Gastroesophageal sphincter (tissue), 4 donors: ENCODE measurements at regions not wholly inside any gene's neighbourhood (a gene's known extent, or its start where the extent isn't known, plus 50 kb on each side); places are given as distances from the start of the nearest gene placed in this dataset.
"Not testable (repeated sequence)": the region's sequence is repeated elsewhere in the genome, so short reads cannot be mapped to it uniquely, and the experiment has no call there.

Source experiments
- ATAC-seq: fragments of 150-250 bp; one replicate; pipeline ENCODE4 v1.9.1; 2016; ENCODE audit warnings: mild to moderate bottlenecking, moderate library complexity
- H3K27ac ChIP-seq, 4 donors: fragments of 200-600 bp; sonication (generic) in 3 of 4; 1 replicate in 3 of 4; 2 replicates in 1 of 4; pipeline ENCODE4 v1.5.1; 2016 to 2019
- H3K27me3 ChIP-seq: fragments of 200-600 bp; sonication (generic); one replicate; pipeline ENCODE4 v1.5.1; 2019
- H3K36me3 ChIP-seq, 2 donors: fragments of 200-600 bp; sonication (generic); one replicate each; pipeline ENCODE4 v1.5.1; 2019; ENCODE audit warnings: control low read depth in 1 of 2
- H3K4me1 ChIP-seq, 3 donors: fragments of 200-600 bp; sonication (generic); 1 replicate in 2 of 3; 2 replicates in 1 of 3; pipeline ENCODE4 v1.5.1; 2016 to 2019; ENCODE audit warnings: control low read depth in 2 of 3
- H3K4me3 ChIP-seq, 2 donors: fragments of 200-600 bp; sonication (generic); one replicate each; pipeline ENCODE4 v1.5.1; 2019; ENCODE audit warnings: mild to moderate bottlenecking in 1 of 2, moderate library complexity in 1 of 2
- H3K9me3 ChIP-seq, 3 donors: fragments of 200-600 bp; sonication (generic); one replicate each; pipeline ENCODE4 v1.5.1; 2017 to 2019; ENCODE audit warnings: control low read depth in 2 of 3
- CTCF ChIP-seq, 4 experiments: fragments of 200-600 bp in 2 of 4; fragments of 450-650 bp in 2 of 4; sonication (generic) in 1 of 4; IDR thresholded peaks; one replicate each; pipeline ENCODE4 v1.5.1; 2017 to 2019; ENCODE audit warnings: antibody characterized with exemption in 4 of 4, mild to moderate bottlenecking in 2 of 4, moderate library complexity in 2 of 4
- EP300 ChIP-seq: sonication (generic); formaldehyde crosslinking; IDR thresholded peaks from one replicate; pipeline ENCODE4 v1.6.1; 2017; ENCODE audit warnings: antibody characterized with exemption, mild to moderate bottlenecking
- POLR2A ChIP-seq, 2 donors: fragments of 450-650 bp; IDR thresholded peaks; one replicate each; pipeline ENCODE4 v1.6.1; 2017; ENCODE audit warnings: antibody characterized with exemption in 2 of 2, mild to moderate bottlenecking in 2 of 2, moderate library complexity in 1 of 2
- POLR2AphosphoS5 ChIP-seq: sonication (generic); formaldehyde crosslinking; IDR thresholded peaks from one replicate; pipeline ENCODE4 v1.6.1; 2017; ENCODE audit warnings: antibody characterized with exemption
- WGBS, 2 donors: methylation state at CpG; one replicate each; pipeline ENCODE4 v1.1.5; 2018; ENCODE audit warnings: low coverage in 1 of 2; 5-methylcytosine and 5-hydroxymethylcytosine counted together

DNA sequence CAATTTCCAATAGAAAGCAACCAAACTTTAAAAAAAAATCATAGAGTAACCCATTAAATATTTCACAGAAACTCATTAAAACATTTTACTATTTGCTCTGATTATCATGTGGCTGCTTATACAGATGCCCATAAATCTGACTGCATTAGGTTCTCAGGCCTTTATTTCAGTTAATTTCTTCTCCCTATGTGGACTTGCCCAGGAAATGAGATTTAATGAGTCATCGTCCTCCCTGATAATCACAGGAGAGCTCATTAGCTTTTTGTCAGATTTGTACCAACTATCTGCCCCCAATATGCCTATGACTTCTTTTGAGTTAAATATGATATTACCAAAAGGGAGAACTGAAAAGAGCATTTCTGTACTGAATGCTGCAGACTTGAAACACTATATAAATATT is 168.0 kb downstream of the FOXB1 start:
- Histone ChIP-seq H3K4me1 (no peaks in the 10 kb centered on the region), H3K27me3 (peaks cover 9% of the 10 kb centered on the region), H3K36me3 (no peaks in the 10 kb centered on the region), H3K27ac (no peak overlapping the region), H3K9me3 (no peaks in the 10 kb centered on the region), H3K4me3 (no peak overlapping the region)
- ATAC-seq, result no peak
- no peak for TF ChIP-seq EP300
- 53 to 55% methylated on average over 1 of the region's 1 CpG for whole genome bisulfite sequencing, 2 donors

- Histone ChIP-seq H3K9me3 (no peaks in the 10 kb centered on the region), H3K27ac (no peak overlapping the region), H3K4me1 (no peaks in the 10 kb centered on the region), H3K27me3 (peaks cover 13% of the 10 kb centered on the region), H3K36me3 (no peaks in the 10 kb centered on the region), H3K4me3 (no peak overlapping the region)
- TF ChIP-seq CTCF (IDR thresholded peaks at IDR 0.05) (peak; percentile 48 to 65 (median 51)), POLR2A (IDR thresholded peaks at IDR 0.05) (no peak)
- ATAC-seq, result no peak
- 14 to 44% methylated on average over 1 to 2 of the region's 2 CpGs for WGBS, 2 donors
These were observed 175.8 kb downstream of the FOXB1 start for GRCh38 chr15:60179786-60180391.

DNA sequence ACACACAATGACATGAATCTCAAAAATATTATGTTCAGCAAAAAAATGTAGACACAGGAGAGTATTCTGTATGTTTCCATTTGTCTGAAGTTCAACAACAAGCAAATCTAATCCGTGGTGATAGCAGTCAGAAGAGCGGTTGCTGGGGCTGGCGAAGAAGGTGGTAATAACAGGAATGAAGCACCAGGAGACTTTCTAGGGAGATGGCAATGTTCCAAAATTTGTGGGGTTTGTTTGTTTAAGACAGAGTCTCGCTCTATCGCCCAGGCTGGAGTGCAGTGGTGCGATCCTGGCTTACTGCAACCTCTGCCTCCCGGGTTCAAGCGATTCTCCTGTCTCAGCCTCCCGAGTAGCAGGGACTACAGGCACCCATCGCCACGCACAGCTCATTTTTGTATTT is 177.8 kb downstream of the FOXB1 start:
- not testable (repeated sequence) for H3K4me3 ChIP-seq, ATAC-seq, H3K27ac ChIP-seq, H3K9me3 ChIP-seq, H3K36me3 ChIP-seq, H3K4me1 ChIP-seq
- whole genome bisulfite sequencing, 2 donors, result 75 to 94% methylated on average over 3 to 7 of the region's 11 CpGs
- H3K27me3 ChIP-seq, result peaks cover 17% of the 10 kb centered on the region

GRCh38 chr15:60183366-60183765 is 179.3 kb downstream of the FOXB1 start:
- Histone ChIP-seq H3K27ac (no peak overlapping the region), H3K27me3 (peaks cover 20% of the 10 kb centered on the region), H3K9me3 (no peaks in the 10 kb centered on the region), H3K4me1 (no peaks in the 10 kb centered on the region), H3K4me3 (no peak overlapping the region), H3K36me3 (no peaks in the 10 kb centered on the region)
- no peak for ATAC-seq
- no peak for TF ChIP-seq POLR2A (IDR thresholded peaks at IDR 0.05)
- TF ChIP-seq POLR2AphosphoS5, result no peak
- no peak for TF ChIP-seq EP300
- no peak for TF ChIP-seq CTCF (IDR thresholded peaks at IDR 0.05)
- 65 to 90% methylated on average over 2 to 4 of the region's 6 CpGs for WGBS, 2 donors

GRCh38 chr15:60184579-60184978 is 180.5 kb downstream of the FOXB1 start:
- no peaks in the 10 kb centered on the region for H3K9me3 ChIP-seq
- H3K4me1 ChIP-seq, result no peaks in the 10 kb centered on the region
- no peak overlapping the region for H3K27ac ChIP-seq
- ATAC-seq, result no peak
- H3K36me3 ChIP-seq, result no peaks in the 10 kb centered on the region
- no peak for TF ChIP-seq EP300
- no peak for TF ChIP-seq POLR2A (IDR thresholded peaks at IDR 0.05)
- TF ChIP-seq CTCF (IDR thresholded peaks at IDR 0.05), result no peak
- TF ChIP-seq POLR2AphosphoS5, result no peak
- H3K27me3 ChIP-seq, result peaks cover 20% of the 10 kb centered on the region
- WGBS, 2 donors, result 75 to 76% methylated on average over 4 to 5 of the region's 8 CpGs
- H3K4me3 ChIP-seq, result no peak overlapping the region

DNA sequence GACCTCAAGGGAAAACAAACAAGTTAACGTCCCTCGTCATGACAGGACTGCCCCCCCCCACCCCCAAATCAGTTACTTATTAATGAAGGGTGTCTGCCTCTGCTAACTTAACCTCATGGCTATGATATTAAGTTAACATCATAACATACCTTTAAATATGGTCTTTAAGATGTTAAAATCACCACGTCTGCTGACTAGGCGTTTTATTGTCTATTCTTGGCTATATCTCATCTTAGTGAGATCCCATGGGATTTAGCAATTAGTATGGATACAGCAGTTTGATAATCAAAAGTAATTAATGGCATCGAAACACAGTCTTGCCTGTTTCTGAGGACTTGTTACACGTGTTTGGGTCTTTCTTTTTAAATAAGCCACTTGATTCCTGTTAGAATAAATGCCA is 186.9 kb downstream of the FOXB1 start:
- Histone ChIP-seq H3K36me3 (no peaks in the 10 kb centered on the region), H3K9me3 (no peaks in the 10 kb centered on the region), H3K4me3 (no peak overlapping the region), H3K4me1 (no peaks in the 10 kb centered on the region), H3K27ac (no peak overlapping the region), H3K27me3 (peaks cover 25% of the 10 kb centered on the region)
- ATAC-seq, result no peak
- 61 to 64% methylated on average over 6 of the region's 6 CpGs for WGBS, 2 donors
- no peak for TF ChIP-seq POLR2AphosphoS5
- no peak for TF ChIP-seq EP300
- TF ChIP-seq CTCF (IDR thresholded peaks at IDR 0.05), result no peak
- TF ChIP-seq POLR2A (IDR thresholded peaks at IDR 0.05), result no peak
